GM18498 (cell line): ENCODE measurements at regions not wholly inside any gene's neighbourhood (a gene's known extent, or its start where the extent isn't known, plus 50 kb on each side); places are given as distances from the start of the nearest gene placed in this dataset.

ENCODE experiments used
- ATAC-seq: cut with Tn5 transposase; IDR thresholded peaks from one replicate; pipeline ENCODE4 v1.9.1; 2021; ENCODE audit warnings: mild to moderate bottlenecking, moderate library complexity; ENCODE audit not compliant: unreplicated experiment

DNA sequence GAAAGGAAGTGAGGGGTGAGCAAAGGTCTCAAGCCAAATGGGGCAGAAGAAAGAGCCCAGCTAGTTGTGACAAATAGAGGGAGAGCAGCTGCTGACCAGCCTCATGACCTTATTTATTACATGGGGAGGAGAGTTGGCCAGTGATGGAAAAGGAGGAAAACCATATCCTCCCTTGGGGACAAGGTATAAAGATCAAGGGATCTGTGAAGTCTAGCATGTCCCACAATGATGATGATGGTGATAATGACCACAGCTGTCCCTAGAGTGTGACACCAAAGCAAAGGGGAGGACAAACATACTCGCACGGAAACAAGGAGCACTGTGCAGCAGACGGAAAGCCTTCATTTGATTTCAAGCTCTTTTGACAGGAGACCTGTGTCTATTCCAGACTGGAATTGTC is 190.4 kb upstream of the MCHR2 start:
- no peak for ATAC-seq

DNA sequence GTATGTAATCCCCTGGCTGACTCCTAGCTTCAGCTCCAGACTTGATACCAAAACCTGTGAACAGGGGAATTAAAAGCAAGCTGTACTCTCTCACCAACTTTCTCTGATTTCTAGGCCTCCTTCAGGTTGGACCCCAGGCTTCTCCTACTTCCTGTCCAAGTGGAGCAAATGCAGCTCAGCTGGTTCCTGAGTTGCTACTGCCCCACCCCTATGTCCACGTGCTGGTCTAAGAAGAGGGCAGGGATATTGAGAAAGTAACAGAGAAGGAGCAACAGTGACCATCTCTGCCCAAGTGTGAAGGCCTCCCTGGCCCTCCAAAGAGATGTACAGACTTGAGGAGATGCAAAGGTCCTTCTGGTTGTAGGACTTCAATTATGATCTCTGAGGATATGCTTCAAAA is 188.3 kb upstream of the MCHR2 start:
- no peak for ATAC-seq

- ATAC-seq, result no peak
These were observed 187.3 kb upstream of the MCHR2 start for GRCh38 chr6:100181309-100181708.

GRCh38 chr6:100179576-100179975 is 185.6 kb upstream of the MCHR2 start:
- ATAC-seq, result no peak

- no peak for ATAC-seq
These were observed 183.9 kb upstream of the MCHR2 start for GRCh38 chr6:100177956-100178355.

GRCh38 chr6:100176951-100177710 is 183.1 kb upstream of the MCHR2 start:
- no peak for ATAC-seq

- ATAC-seq, result no peak
These were observed 182.4 kb upstream of the MCHR2 start for GRCh38 chr6:100176311-100176950.

GRCh38 chr6:100175814-100176310 is 181.8 kb upstream of the MCHR2 start:
- ATAC-seq, result no peak

- no peak for ATAC-seq
These were observed 179.2 kb upstream of the MCHR2 start for GRCh38 chr6:100173211-100173610.

DNA sequence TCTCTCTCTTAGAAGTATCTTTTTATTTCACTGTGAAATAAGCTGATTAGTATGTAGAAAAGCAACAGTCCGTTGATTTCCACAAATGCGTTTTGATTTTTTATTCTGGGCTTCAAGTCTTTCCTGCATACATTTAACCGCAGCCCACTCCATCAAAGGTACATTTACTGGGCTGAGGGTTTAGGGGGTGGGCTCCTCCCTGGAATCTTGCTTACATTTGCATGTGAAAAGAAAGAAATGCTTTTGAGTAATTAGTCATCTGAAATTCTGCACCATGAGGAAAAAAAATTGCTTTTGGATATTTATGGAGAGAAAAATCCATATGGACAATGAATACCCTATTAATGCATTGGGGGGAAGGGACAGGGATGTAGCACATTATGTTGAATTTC is 178.3 kb upstream of the MCHR2 start:
- no peak for ATAC-seq

GRCh38 chr6:100171533-100172321 is 177.7 kb upstream of the MCHR2 start:
- ATAC-seq, result peak; percentile 88

GRCh38 chr6:100168148-100168547 is 174.1 kb upstream of the MCHR2 start:
- ATAC-seq, result no peak

- ATAC-seq, result no peak
These were observed 173.6 kb upstream of the MCHR2 start for GRCh38 chr6:100167585-100167984.

- ATAC-seq, result no peak
These were observed 172.9 kb upstream of the MCHR2 start for GRCh38 chr6:100166956-100167355.

- ATAC-seq, result no peak
These were observed 171.4 kb upstream of the MCHR2 start for GRCh38 chr6:100165442-100165841.

DNA sequence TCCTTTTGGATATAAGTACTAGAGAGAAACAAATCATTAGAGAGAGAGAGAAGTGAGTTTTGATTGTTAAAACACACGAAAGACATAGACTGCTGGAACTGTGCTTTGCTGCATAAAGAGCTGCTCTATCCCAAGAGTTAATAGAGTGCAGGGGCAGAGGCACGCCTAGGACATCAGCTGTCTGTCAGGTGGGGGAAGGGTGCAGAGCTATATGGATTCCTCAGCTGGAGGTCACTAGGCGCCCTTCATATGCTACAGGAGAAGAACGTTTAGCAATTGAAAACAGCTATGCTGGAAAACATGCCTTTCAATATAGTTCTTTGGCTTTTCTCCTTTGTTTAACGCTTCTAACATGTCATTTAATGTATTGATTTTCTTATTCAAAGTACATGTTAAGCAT is 169.0 kb upstream of the MCHR2 start:
- no peak for ATAC-seq

GRCh38 chr6:100161782-100162365 is 167.9 kb upstream of the MCHR2 start:
- ATAC-seq, result no peak

DNA sequence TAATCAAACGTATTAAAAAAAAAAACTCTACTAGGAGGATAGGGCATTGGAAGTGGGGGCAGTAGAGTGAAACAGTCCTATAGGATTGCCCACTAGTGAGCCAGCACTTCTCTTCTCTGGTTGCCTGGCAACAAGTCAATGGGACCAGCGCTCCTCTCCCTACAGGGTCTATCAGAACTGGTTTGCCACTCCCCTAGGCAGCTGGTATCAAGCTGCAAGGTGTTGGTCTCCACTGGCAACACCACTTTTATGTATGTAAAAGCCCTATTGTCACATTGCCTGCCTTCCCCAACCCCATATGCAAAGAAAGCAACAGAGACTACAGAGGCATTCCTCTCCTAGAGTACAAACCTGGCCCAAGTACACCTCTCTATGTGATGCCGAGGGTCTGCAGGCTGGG is 166.9 kb upstream of the MCHR2 start:
- no peak for ATAC-seq

- no peak for ATAC-seq
These were observed 161.1 kb upstream of the MCHR2 start for GRCh38 chr6:100155141-100155540.

DNA sequence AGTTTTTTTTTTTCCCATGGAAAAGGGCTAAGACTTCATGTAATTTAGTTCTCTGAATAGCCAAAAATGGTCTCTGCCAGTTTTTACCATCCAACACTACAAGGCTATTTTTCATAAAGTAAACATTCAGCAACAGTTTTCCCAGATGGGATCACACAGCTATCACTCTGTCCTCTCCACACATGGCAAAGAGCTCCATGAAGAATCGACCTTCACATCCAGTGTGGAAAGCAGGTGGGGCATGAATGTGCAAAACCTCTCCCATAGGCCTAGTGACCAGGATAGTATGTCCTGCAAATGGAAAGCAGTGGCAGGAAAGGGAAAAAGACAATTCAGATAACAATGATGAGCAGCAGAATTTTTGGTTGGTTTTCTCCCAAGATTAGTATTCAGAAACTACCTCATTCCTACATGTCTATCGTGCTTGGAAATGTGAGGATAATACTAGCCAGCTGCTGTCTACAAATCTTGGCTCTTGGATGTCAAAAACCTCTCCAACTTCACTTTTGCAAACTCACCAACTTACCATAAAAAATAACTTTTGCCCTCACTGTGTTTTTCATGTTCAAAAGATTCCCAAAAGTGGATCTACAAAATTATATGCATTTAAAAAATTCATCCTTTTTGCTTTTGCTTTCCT is 159.7 kb upstream of the MCHR2 start:
- no peak for ATAC-seq

- no peak for ATAC-seq
These were observed 158.2 kb upstream of the MCHR2 start for GRCh38 chr6:100152201-100152600.
